ENCODE measurements at regions not wholly inside any gene's neighbourhood (a gene's known extent, or its start where the extent isn't known, plus 50 kb on each side); places are given as distances from the start of the nearest gene placed in this dataset.

- DNase-seq = no peak
- in situ Hi-C loops (cut with HindIII; ENCODE audit: low pct_ligation_motif_present, low pct_unique_long_range_greater_than_20kb, low sequenced_read_pairs) = no loop called here
Observed at GRCh38 chr2:191620144-191620543, 57.8 kb upstream of the NABP1 start.

DNA sequence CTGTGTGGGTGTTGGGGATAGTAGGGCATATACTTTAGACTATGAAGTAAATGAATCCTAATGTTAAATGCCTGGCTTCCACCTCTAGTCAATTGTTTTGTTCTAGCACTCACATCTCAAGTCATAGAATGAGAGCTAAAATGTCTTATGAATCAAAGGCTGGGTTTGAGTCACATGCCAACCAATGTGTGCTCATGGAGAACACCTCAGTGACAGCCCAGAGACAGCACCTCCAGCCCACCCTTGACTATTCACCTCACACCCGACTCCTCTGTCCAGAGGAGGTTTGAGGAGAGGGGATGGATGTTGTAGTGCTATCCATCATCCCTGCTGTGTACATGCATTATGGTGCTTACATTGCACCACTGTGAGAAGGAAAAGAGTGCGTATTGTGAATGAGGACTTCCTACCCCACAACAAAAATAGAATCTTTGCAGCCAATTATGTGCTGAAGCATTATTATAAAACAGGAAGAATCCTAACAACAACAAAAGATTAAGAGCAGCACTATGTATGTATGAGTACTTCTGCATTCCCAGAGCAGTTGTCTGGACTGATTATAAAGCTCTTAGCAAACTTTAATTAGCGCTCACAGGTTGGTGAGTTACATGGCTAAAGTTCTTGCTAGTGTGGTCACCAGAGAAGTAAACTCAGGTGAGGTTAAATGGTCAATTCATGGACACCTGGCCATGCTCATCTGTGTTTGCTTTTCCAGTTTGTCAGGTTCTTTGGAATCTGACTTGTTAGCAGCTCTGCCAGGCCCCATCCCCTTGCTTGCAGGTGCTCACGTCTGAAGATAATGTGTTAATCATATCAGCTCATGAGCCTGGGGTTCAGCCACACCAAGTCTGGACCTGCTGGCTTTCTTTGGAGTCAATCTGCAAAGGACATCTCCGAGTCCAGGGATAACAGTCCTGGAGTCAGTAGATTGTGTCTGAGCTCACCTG lies 55.3 kb upstream of the NABP1 start:
- in situ Hi-C loops (cut with HindIII; ENCODE audit: low pct_ligation_motif_present, low pct_unique_long_range_greater_than_20kb, low sequenced_read_pairs) = no loop called here
- no peak for DNase-seq

- DNase-seq = no peak
- in situ Hi-C loops (cut with HindIII; ENCODE audit: low pct_ligation_motif_present, low pct_unique_long_range_greater_than_20kb, low sequenced_read_pairs) = no loop called here
Observed at GRCh38 chr2:191625016-191625415, 52.9 kb upstream of the NABP1 start.

GRCh38 chr2:191625446-191625845 lies 52.5 kb upstream of the NABP1 start:
- DNase-seq = no peak
- in situ Hi-C loops (cut with HindIII; ENCODE audit: low pct_ligation_motif_present, low pct_unique_long_range_greater_than_20kb, low sequenced_read_pairs) = no loop called here

GRCh38 chr2:191626497-191627151 lies 51.3 kb upstream of the NABP1 start:
- in situ Hi-C loops (cut with HindIII; ENCODE audit: low pct_ligation_motif_present, low pct_unique_long_range_greater_than_20kb, low sequenced_read_pairs) = no loop called here
- peak; percentile 40 for DNase-seq

- no peak for DNase-seq
- in situ Hi-C loops (cut with HindIII; ENCODE audit: low pct_ligation_motif_present, low pct_unique_long_range_greater_than_20kb, low sequenced_read_pairs) = no loop called here
Observed at GRCh38 chr2:191627518-191627917, 50.4 kb upstream of the NABP1 start.

Measured in ACHN (cell line).